Brain microvascular endothelial cell (primary cell): ENCODE measurements at regions not wholly inside any gene's neighbourhood (a gene's known extent, or its start where the extent isn't known, plus 50 kb on each side); places are given as distances from the start of the nearest gene placed in this dataset.

Experiments used
- DNase-seq: peaks from one replicate; pipeline ENCODE4 v3.0.0-alpha.2; 2020
- H3K27ac ChIP-seq: fragments of 250-450 bp; sonication (Bioruptor Pico); 2 replicates; pipeline ENCODE4 v1.5.1; 2020; ENCODE audit warnings: mild to moderate bottlenecking, moderate library complexity
- H3K27me3 ChIP-seq: fragments of 250-450 bp; sonication (Bioruptor Pico); replicated peaks from 2 replicates; pipeline ENCODE4 v1.5.1; 2020; ENCODE audit warnings: mild to moderate bottlenecking
- H3K36me3 ChIP-seq: fragments of 250-450 bp; sonication (Bioruptor Pico); replicated peaks from 2 replicates; pipeline ENCODE4 v1.5.1; 2020; ENCODE audit warnings: mild to moderate bottlenecking
- H3K4me3 ChIP-seq: 2 replicates; pipeline ENCODE4 v1.5.1; 2011; ENCODE audit warnings: low read depth, mild to moderate bottlenecking, control low read depth, low read length, moderate library complexity
- in situ Hi-C: cut with HindIII; loops from 2 replicates; pipeline ENCODE4 v1.10.0; 2017; ENCODE audit warnings: low sequenced_read_pairs, low pct_ligation_motif_present
- TF ChIP-seq, protein P1 (sequence below): IDR thresholded peaks from 2 replicates; pipeline ENCODE4 v1.5.1; 2011; ENCODE audit warnings: low read depth, mild to moderate bottlenecking, moderate library complexity, low read length, control low read depth, inconsistent platforms; ENCODE audit errors: missing control alignments

- Histone ChIP-seq H3K27ac (no peak overlapping the region), H3K27me3 (no peaks in the 10 kb centered on the region), H3K4me3 (no peak overlapping the region), H3K36me3 (no peaks in the 10 kb centered on the region)
- in situ Hi-C loops: no loop called here
- no peak for DNase-seq
- TF ChIP-seq, protein P1, sequence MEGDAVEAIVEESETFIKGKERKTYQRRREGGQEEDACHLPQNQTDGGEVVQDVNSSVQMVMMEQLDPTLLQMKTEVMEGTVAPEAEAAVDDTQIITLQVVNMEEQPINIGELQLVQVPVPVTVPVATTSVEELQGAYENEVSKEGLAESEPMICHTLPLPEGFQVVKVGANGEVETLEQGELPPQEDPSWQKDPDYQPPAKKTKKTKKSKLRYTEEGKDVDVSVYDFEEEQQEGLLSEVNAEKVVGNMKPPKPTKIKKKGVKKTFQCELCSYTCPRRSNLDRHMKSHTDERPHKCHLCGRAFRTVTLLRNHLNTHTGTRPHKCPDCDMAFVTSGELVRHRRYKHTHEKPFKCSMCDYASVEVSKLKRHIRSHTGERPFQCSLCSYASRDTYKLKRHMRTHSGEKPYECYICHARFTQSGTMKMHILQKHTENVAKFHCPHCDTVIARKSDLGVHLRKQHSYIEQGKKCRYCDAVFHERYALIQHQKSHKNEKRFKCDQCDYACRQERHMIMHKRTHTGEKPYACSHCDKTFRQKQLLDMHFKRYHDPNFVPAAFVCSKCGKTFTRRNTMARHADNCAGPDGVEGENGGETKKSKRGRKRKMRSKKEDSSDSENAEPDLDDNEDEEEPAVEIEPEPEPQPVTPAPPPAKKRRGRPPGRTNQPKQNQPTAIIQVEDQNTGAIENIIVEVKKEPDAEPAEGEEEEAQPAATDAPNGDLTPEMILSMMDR: no peak
Measured at GRCh38 chr2:30334762-30335363, 103.5 kb downstream of the LBH start.

GRCh38 chr2:30336084-30336483, 104.8 kb downstream of the LBH start:
- TF ChIP-seq, protein P1: no peak
- in situ Hi-C loops: no loop called here

GRCh38 chr2:30336978-30337841, 105.9 kb downstream of the LBH start:
- no peak overlapping the region for H3K4me3 ChIP-seq

More at GRCh38 chr2:30336084-30336483, 104.8 kb downstream of the LBH start:
- DNase-seq: no peak
- H3K27me3 ChIP-seq: no peaks in the 10 kb centered on the region
- no peaks in the 10 kb centered on the region for H3K36me3 ChIP-seq
- no peak overlapping the region for H3K4me3 ChIP-seq
- H3K27ac ChIP-seq: no peak overlapping the region

DNA sequence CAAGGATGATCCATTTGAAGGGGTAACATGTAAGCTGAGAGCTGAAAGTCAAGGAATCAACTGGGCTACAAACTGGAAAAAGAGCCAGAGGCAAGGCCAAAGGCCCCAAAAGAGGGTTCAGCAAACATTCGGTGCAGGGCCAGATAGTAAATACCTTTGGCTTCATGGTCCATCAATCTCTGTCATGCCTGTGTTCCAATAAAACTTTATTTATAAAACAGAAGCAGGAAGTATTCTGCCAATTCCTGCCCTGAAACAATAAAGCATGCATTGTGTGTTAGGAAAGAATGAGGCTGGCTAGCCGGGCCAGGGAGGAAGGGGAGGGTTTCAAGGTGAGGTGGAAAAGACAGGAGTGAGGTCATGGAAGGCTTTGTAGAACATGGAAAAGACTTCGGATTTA, 107.1 kb downstream of the LBH start:
- Histone ChIP-seq H3K27me3 (no peaks in the 10 kb centered on the region), H3K36me3 (no peaks in the 10 kb centered on the region), H3K4me3 (no peak overlapping the region), H3K27ac (no peak overlapping the region)
- TF ChIP-seq, protein P1: no peak
- in situ Hi-C loops: no loop called here
- no peak for DNase-seq

More at GRCh38 chr2:30336978-30337841, 105.9 kb downstream of the LBH start:
- H3K27ac ChIP-seq: no peak overlapping the region
- DNase-seq: no peak
- no peaks in the 10 kb centered on the region for H3K36me3 ChIP-seq
- H3K27me3 ChIP-seq: no peaks in the 10 kb centered on the region
- in situ Hi-C loops: no loop called here
- TF ChIP-seq, protein P1: no peak

- DNase-seq: no peak
- H3K27ac ChIP-seq: no peak overlapping the region
- no peaks in the 10 kb centered on the region for H3K36me3 ChIP-seq
- TF ChIP-seq, protein P1: no peak
- no peaks in the 10 kb centered on the region for H3K27me3 ChIP-seq
- in situ Hi-C loops: no loop called here
- H3K4me3 ChIP-seq: no peak overlapping the region
Measured at GRCh38 chr2:30339071-30339470, 107.7 kb downstream of the LBH start.
